NCI-H1105 treated with DMSO at 0.1 percent for 48 hours (cell line): ENCODE measurements at regions not wholly inside any gene's neighbourhood (a gene's known extent, or its start where the extent isn't known, plus 50 kb on each side); places are given as distances from the start of the nearest gene placed in this dataset.
"Not testable (repeated sequence)": the region's sequence is repeated elsewhere in the genome, so short reads cannot be mapped to it uniquely, and the experiment has no call there.

ENCODE experiments used
- DNase-seq: peaks from one replicate; lab custom pipeline; 2025; lab: John Stamatoyannopoulos, UW

GRCh38 chr14:87815121-87815520 is 177.9 kb downstream of the GALC start:
- DNase-seq: no peak

- no peak for DNase-seq
Observed at GRCh38 chr14:87813686-87814085, 179.3 kb downstream of the GALC start.

GRCh38 chr14:87813211-87813610 is 179.8 kb downstream of the GALC start:
- DNase-seq: peak; percentile 81

- no peak for DNase-seq
Observed at GRCh38 chr14:87811246-87811645, 181.7 kb downstream of the GALC start.

GRCh38 chr14:87810711-87811110 is 182.3 kb downstream of the GALC start:
- no peak for DNase-seq

GRCh38 chr14:87809261-87809660 is 183.7 kb downstream of the GALC start:
- DNase-seq: no peak

- DNase-seq: no peak
Observed at GRCh38 chr14:87805315-87805723, 187.7 kb downstream of the GALC start.

GRCh38 chr14:87800216-87800615 is 192.8 kb downstream of the GALC start:
- DNase-seq: no peak

GRCh38 chr14:87799400-87799799 is 193.6 kb downstream of the GALC start:
- no peak for DNase-seq

GRCh38 chr14:87797001-87797400 is 196.0 kb downstream of the GALC start:
- DNase-seq: no peak

- DNase-seq: no peak
Observed at GRCh38 chr14:87794561-87794960, 198.4 kb downstream of the GALC start.

GRCh38 chr14:87785897-87786296 is 207.1 kb downstream of the GALC start:
- DNase-seq: no peak

GRCh38 chr14:87784386-87784785 is 208.6 kb downstream of the GALC start:
- DNase-seq: no peak

GRCh38 chr14:87783071-87783470 is 209.9 kb downstream of the GALC start:
- DNase-seq: no peak

GRCh38 chr14:87772854-87773253 is 220.1 kb downstream of the GALC start:
- no peak for DNase-seq

GRCh38 chr14:87767567-87767901 is 225.4 kb downstream of the GALC start:
- DNase-seq: no peak

- no peak for DNase-seq
Observed at GRCh38 chr14:87758876-87759275, 234.1 kb downstream of the GALC start.

GRCh38 chr14:87756661-87757060 is 236.3 kb downstream of the GALC start:
- DNase-seq: no peak

GRCh38 chr14:87754520-87755223 is 238.3 kb downstream of the GALC start:
- DNase-seq: no peak

- DNase-seq: no peak
Observed at GRCh38 chr14:87748558-87748957, 244.4 kb downstream of the GALC start.

GRCh38 chr14:87745507-87746118 is 247.4 kb downstream of the GALC start:
- peak; percentile 24 for DNase-seq

- DNase-seq: not testable (repeated sequence)
Observed at GRCh38 chr14:87734577-87735360, 258.2 kb downstream of the GALC start.

GRCh38 chr14:87733115-87733514 is 259.9 kb downstream of the GALC start:
- not testable (repeated sequence) for DNase-seq
